Activated CD8-positive, alpha-beta memory T cell treated with anti-CD3 and anti-CD28 coated beads for 36 hours (primary cell): ENCODE measurements at regions not wholly inside any gene's neighbourhood (a gene's known extent, or its start where the extent isn't known, plus 50 kb on each side); places are given as distances from the start of the nearest gene placed in this dataset.

ENCODE experiments used
- CTCF ChIA-PET: fragments of 350-600 bp; sonication (Branson Sonifier 250); formaldehyde crosslinking; loops from one replicate; lab custom pipeline; 2021; ENCODE audit warnings: antibody characterized with exemption; lab: Charles Lee
- POLR2A ChIA-PET: fragments of 350-600 bp; sonication (Branson Sonifier 250); formaldehyde crosslinking; loops from one replicate; lab custom pipeline; 2021; ENCODE audit warnings: antibody characterized with exemption; lab: Charles Lee

GRCh38 chr16:79751471-79752184 lies 151.1 kb upstream of the MAF start:
- ChIA-PET CTCF (no interaction called here), POLR2A (no interaction called here)

GRCh38 chr16:79750311-79750710 lies 149.8 kb upstream of the MAF start:
- CTCF ChIA-PET = interaction anchor here (1.0 kb wide), 1 partner anchor 148 kb away, joined by 3 read pairs; no protein-coding TSS in a partner anchor
- POLR2A ChIA-PET = no interaction called here

GRCh38 chr16:79748629-79749028 lies 148.1 kb upstream of the MAF start:
- ChIA-PET CTCF (no interaction called here), POLR2A (no interaction called here)

- ChIA-PET POLR2A (interaction anchor here (0.8 kb wide), 1 partner anchor 1096 kb away, joined by 3 read pairs; no protein-coding TSS in a partner anchor), CTCF (no interaction called here)
Observed at GRCh38 chr16:79747688-79748087, 147.2 kb upstream of the MAF start.

GRCh38 chr16:79740252-79740651 lies 139.7 kb upstream of the MAF start:
- ChIA-PET CTCF (no interaction called here), POLR2A (no interaction called here)

- ChIA-PET POLR2A (no interaction called here), CTCF (no interaction called here)
Observed at GRCh38 chr16:79735271-79735670, 134.7 kb upstream of the MAF start.

GRCh38 chr16:79734721-79735120 lies 134.2 kb upstream of the MAF start:
- ChIA-PET POLR2A (no interaction called here), CTCF (no interaction called here)

GRCh38 chr16:79728923-79729240 lies 128.3 kb upstream of the MAF start:
- POLR2A ChIA-PET = no interaction called here
- CTCF ChIA-PET = no interaction called here

- ChIA-PET POLR2A (no interaction called here), CTCF (no interaction called here)
Observed at GRCh38 chr16:79728048-79728922, 127.7 kb upstream of the MAF start.

GRCh38 chr16:79726902-79727301 lies 126.4 kb upstream of the MAF start:
- ChIA-PET CTCF (no interaction called here), POLR2A (no interaction called here)

- ChIA-PET CTCF (no interaction called here), POLR2A (no interaction called here)
Observed at GRCh38 chr16:79725051-79725450, 124.5 kb upstream of the MAF start.

GRCh38 chr16:79723583-79724168 lies 123.1 kb upstream of the MAF start:
- CTCF ChIA-PET = no interaction called here

GRCh38 chr16:79721270-79721669 lies 120.7 kb upstream of the MAF start:
- ChIA-PET POLR2A (no interaction called here), CTCF (no interaction called here)

More at GRCh38 chr16:79723583-79724168, 123.1 kb upstream of the MAF start:
- POLR2A ChIA-PET = no interaction called here

- POLR2A ChIA-PET = no interaction called here
- CTCF ChIA-PET = no interaction called here
Observed at GRCh38 chr16:79717333-79718137, 117.0 kb upstream of the MAF start.

GRCh38 chr16:79716645-79717332 lies 116.3 kb upstream of the MAF start:
- ChIA-PET CTCF (interaction anchor here (0.6 to 1.0 kb wide), 2 partner anchors 119 to 627 kb away, joined by 3 read pairs; no protein-coding TSS in a partner anchor), POLR2A (interaction anchor here (0.6 kb wide), 1 partner anchor 1126 kb away, joined by 3 read pairs; no protein-coding TSS in a partner anchor)

GRCh38 chr16:79715061-79715460 lies 114.5 kb upstream of the MAF start:
- ChIA-PET CTCF (no interaction called here), POLR2A (no interaction called here)

- ChIA-PET CTCF (interaction anchor here (1.0 kb wide), 1 partner anchor 936 kb away, joined by 3 read pairs; no protein-coding TSS in a partner anchor), POLR2A (no interaction called here)
Observed at GRCh38 chr16:79714440-79714839, 113.9 kb upstream of the MAF start.

- POLR2A ChIA-PET = no interaction called here
- CTCF ChIA-PET = interaction anchor here (1.0 kb wide), 1 partner anchor 936 kb away, joined by 3 read pairs; no protein-coding TSS in a partner anchor
Observed at GRCh38 chr16:79713609-79714309, 113.2 kb upstream of the MAF start.
